HG02798 (cell line): ENCODE measurements at regions not wholly inside any gene's neighbourhood (a gene's known extent, or its start where the extent isn't known, plus 50 kb on each side); places are given as distances from the start of the nearest gene placed in this dataset.

Source experiments
- ATAC-seq: cut with Tn5 transposase; IDR thresholded peaks from one replicate; pipeline ENCODE4 v1.9.1; 2021; ENCODE audit warnings: mild to moderate bottlenecking; ENCODE audit not compliant: unreplicated experiment, poor library complexity

- no peak for ATAC-seq
Observed at GRCh38 chr2:19689646-19690168, 212.1 kb downstream of the TTC32 start.

GRCh38 chr2:19688059-19688458, 213.7 kb downstream of the TTC32 start:
- ATAC-seq: no peak

GRCh38 chr2:19687017-19687659, 214.6 kb downstream of the TTC32 start:
- no peak for ATAC-seq

GRCh38 chr2:19686439-19686838, 215.3 kb downstream of the TTC32 start:
- ATAC-seq: no peak

- no peak for ATAC-seq
Observed at GRCh38 chr2:19685731-19686130, 216.1 kb downstream of the TTC32 start.

- no peak for ATAC-seq
Observed at GRCh38 chr2:19684516-19684915, 217.3 kb downstream of the TTC32 start.

GRCh38 chr2:19683556-19683955, 218.2 kb downstream of the TTC32 start:
- no peak for ATAC-seq

- no peak for ATAC-seq
Observed at GRCh38 chr2:19682493-19682892, 219.3 kb downstream of the TTC32 start.

- no peak for ATAC-seq
Observed at GRCh38 chr2:19677825-19678518, 223.8 kb downstream of the TTC32 start.

- no peak for ATAC-seq
Observed at GRCh38 chr2:19677215-19677777, 224.5 kb downstream of the TTC32 start.

- ATAC-seq: no peak
Observed at GRCh38 chr2:19676770-19677169, 225.0 kb downstream of the TTC32 start.

- no peak for ATAC-seq
Observed at GRCh38 chr2:19675856-19676460, 225.8 kb downstream of the TTC32 start.

GRCh38 chr2:19675003-19675629, 226.7 kb downstream of the TTC32 start:
- ATAC-seq: no peak

GRCh38 chr2:19674051-19675002, 227.5 kb downstream of the TTC32 start:
- ATAC-seq: no peak

GRCh38 chr2:19673213-19673791, 228.5 kb downstream of the TTC32 start:
- no peak for ATAC-seq

GRCh38 chr2:19671916-19672315, 229.9 kb downstream of the TTC32 start:
- no peak for ATAC-seq

- ATAC-seq: no peak
Observed at GRCh38 chr2:19671311-19671710, 230.5 kb downstream of the TTC32 start.

- ATAC-seq: no peak
Observed at GRCh38 chr2:19670303-19670702, 231.5 kb downstream of the TTC32 start.

- ATAC-seq: no peak
Observed at GRCh38 chr2:19669559-19669958, 232.2 kb downstream of the TTC32 start.
